Activated CD4-positive, alpha-beta T cell treated with anti-CD3 and anti-CD28 coated beads, Interleukin-2, amount 10 ng/mL, durations not matched to agents 24 days and 14 days (primary cell): ENCODE measurements at regions not wholly inside any gene's neighbourhood (a gene's known extent, or its start where the extent isn't known, plus 50 kb on each side); places are given as distances from the start of the nearest gene placed in this dataset.

ENCODE experiments used
- DNase-seq: peaks from one replicate; pipeline ENCODE4 v3.0.0; 2022
- H3K27ac Mint-ChIP-seq: one replicate; pipeline ENCODE4 v1.8.0; 2022; ENCODE audit warnings: mild to moderate bottlenecking, mixed read lengths
- H3K27me3 Mint-ChIP-seq: one replicate; pipeline ENCODE4 v1.8.0; 2022; ENCODE audit warnings: mixed read lengths
- H3K36me3 Mint-ChIP-seq: one replicate; pipeline ENCODE4 v1.8.0; 2022; ENCODE audit warnings: low read depth, mild to moderate bottlenecking, mixed read lengths
- H3K4me1 Mint-ChIP-seq: one replicate; pipeline ENCODE4 v1.8.0; 2021; ENCODE audit warnings: mixed read lengths
- H3K4me3 Mint-ChIP-seq: one replicate; pipeline ENCODE4 v1.8.0; 2022; ENCODE audit warnings: mild to moderate bottlenecking, moderate library complexity, mixed read lengths
- H3K9me3 Mint-ChIP-seq: one replicate; pipeline ENCODE4 v1.8.0; 2021; ENCODE audit warnings: mixed read lengths
- intact Hi-C: fragments of 100-400 bp; cut with micrococcal nuclease; formaldehyde crosslinking; loops from one replicate; pipeline ENCODE4 v1.15.1; 2023

GRCh38 chr16:86240716-86241363 lies 269.5 kb upstream of the FOXF1 start:
- H3K9me3 Mint-ChIP-seq = no peaks in the 10 kb centered on the region
- no peaks in the 10 kb centered on the region for H3K36me3 Mint-ChIP-seq
- no peak overlapping the region for H3K4me3 Mint-ChIP-seq
- peaks cover 15% of the 10 kb centered on the region for H3K27me3 Mint-ChIP-seq
- no peaks in the 10 kb centered on the region for H3K4me1 Mint-ChIP-seq
- no peak overlapping the region for H3K27ac Mint-ChIP-seq
- DNase-seq = peak; percentile 30
- intact Hi-C loops = no loop called here

DNA sequence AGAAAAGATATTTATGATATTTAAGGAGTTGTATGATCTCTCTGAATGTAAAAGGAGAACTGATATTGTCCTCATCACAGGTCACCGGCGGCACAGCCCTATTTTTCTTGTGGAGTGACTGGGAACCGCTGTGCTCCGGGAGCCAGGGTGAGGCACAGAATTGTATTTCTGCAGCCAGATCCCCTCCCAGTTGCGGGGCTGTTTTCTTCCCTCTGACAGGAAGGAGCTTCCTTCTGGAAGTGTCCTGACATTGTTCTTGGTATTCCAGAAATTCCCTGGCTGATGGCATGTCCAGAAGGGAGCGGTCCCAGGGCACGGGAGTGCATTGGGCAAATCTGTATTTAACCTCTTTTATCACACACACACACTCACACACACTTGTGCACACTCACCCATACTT lies 268.6 kb upstream of the FOXF1 start:
- no peaks in the 10 kb centered on the region for H3K9me3 Mint-ChIP-seq
- intact Hi-C loops = no loop called here
- H3K4me1 Mint-ChIP-seq = no peaks in the 10 kb centered on the region
- peak; percentile 22 for DNase-seq
- no peaks in the 10 kb centered on the region for H3K36me3 Mint-ChIP-seq
- H3K4me3 Mint-ChIP-seq = no peak overlapping the region
- peaks cover 15% of the 10 kb centered on the region for H3K27me3 Mint-ChIP-seq
- no peak overlapping the region for H3K27ac Mint-ChIP-seq

DNA sequence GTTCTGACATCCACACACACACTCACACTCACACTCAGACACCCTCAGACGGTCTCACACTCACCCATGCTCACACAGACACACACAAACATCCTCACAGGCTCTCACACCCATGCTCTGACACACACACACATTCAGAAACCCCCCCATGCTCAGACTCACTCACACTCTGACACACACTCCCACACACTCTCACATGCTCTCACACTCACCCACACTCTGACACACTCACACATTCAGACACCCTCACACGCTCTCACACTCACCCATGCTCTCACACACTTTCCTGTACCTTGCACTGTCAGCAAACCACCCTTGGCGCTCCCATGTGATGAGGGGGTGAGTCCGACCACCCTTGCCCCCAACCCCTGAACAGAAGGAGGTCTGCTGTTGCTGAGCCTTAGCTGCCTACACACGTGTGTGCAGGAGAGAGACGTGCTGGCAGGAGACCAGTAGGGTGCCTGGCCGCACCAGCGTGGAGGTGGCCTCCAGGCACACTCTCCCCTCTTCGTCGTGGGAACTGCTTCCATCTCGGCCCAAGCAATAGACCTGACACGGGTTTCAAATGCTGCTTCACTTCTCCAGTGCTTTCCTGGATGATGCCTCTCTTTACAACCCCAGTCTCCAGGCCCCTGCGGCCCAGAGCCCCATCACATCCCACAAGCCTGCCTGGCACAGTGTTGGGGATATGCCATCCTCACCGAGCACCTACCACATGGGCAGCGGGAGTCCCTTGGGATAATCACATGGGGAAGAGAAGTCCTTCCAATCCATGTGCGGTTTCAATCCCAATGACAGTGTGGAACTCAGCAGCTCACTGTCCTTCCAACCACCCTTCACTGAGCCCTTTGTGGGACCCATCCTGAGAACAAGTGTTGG lies 267.8 kb upstream of the FOXF1 start:
- no peak overlapping the region for H3K27ac Mint-ChIP-seq

DNA sequence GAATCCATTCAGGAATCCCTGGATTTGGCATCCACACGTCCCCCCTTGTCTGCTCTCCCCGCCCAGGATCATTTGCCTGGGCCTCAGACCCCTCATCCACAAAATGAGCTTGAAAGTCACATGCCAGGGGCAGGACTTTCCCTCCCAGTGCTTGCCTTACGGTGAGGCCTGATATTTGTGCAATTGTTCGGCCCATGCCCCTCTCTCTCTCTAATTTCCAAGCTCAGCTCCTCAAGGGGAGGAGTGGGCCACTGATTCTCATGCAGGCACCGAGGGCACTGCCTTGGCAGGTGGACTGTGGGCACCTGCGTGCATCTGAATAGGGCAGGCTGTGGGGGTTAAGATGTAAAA lies 267.2 kb upstream of the FOXF1 start:
- Mint-ChIP-seq H3K4me3 (no peak overlapping the region), H3K4me1 (no peaks in the 10 kb centered on the region), H3K27ac (no peak overlapping the region), H3K9me3 (no peaks in the 10 kb centered on the region), H3K27me3 (peaks cover 15% of the 10 kb centered on the region), H3K36me3 (no peaks in the 10 kb centered on the region)
- peak; percentile 39 for DNase-seq
- intact Hi-C loops = no loop called here

More for the DNA sequence above, 267.8 kb upstream of the FOXF1 start:
- intact Hi-C loops = no loop called here
- Mint-ChIP-seq H3K9me3 (no peaks in the 10 kb centered on the region), H3K27me3 (peaks cover 15% of the 10 kb centered on the region), H3K4me3 (no peak overlapping the region), H3K4me1 (no peaks in the 10 kb centered on the region), H3K36me3 (no peaks in the 10 kb centered on the region)
- DNase-seq = peak; percentile 43

- H3K27me3 Mint-ChIP-seq = peaks cover 15% of the 10 kb centered on the region
- intact Hi-C loops = no loop called here
- no peaks in the 10 kb centered on the region for H3K9me3 Mint-ChIP-seq
- no peak overlapping the region for H3K27ac Mint-ChIP-seq
- no peaks in the 10 kb centered on the region for H3K36me3 Mint-ChIP-seq
- H3K4me1 Mint-ChIP-seq = no peaks in the 10 kb centered on the region
- no peak overlapping the region for H3K4me3 Mint-ChIP-seq
- peak; percentile 36 for DNase-seq
These were observed 266.7 kb upstream of the FOXF1 start for GRCh38 chr16:86243571-86244154.

- no peaks in the 10 kb centered on the region for H3K36me3 Mint-ChIP-seq
- no peaks in the 10 kb centered on the region for H3K4me1 Mint-ChIP-seq
- intact Hi-C loops = no loop called here
- no peak overlapping the region for H3K4me3 Mint-ChIP-seq
- H3K9me3 Mint-ChIP-seq = no peaks in the 10 kb centered on the region
- peaks cover 15% of the 10 kb centered on the region for H3K27me3 Mint-ChIP-seq
- no peak for DNase-seq
- no peak overlapping the region for H3K27ac Mint-ChIP-seq
These were observed 266.2 kb upstream of the FOXF1 start for GRCh38 chr16:86244158-86244557.

DNA sequence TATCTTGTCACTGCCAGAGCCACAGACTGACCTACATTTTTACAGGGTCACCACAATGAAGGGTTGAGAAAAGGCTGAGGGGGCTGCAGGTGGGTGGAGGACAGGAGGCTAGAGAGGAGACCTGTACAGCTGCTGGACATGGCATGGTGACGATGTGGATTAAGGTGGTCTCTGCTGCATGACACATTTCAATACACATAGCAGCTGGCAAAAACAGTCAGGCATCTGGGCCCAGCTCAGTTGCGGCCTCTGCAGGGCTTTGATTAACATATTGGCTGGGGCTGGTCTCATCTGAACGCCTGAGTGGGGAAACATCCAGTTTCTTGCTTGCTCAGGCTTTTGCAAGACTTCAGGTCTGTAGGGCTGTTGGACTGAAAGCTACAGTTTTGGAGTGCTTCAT lies 265.4 kb upstream of the FOXF1 start:
- Mint-ChIP-seq H3K27ac (no peak overlapping the region), H3K4me3 (no peak overlapping the region), H3K36me3 (no peaks in the 10 kb centered on the region), H3K27me3 (peaks cover 13% of the 10 kb centered on the region), H3K4me1 (no peaks in the 10 kb centered on the region), H3K9me3 (no peaks in the 10 kb centered on the region)
- peak; percentile 19 for DNase-seq
- intact Hi-C loops = no loop called here

- intact Hi-C loops = no loop called here
- Mint-ChIP-seq H3K27ac (no peak overlapping the region), H3K9me3 (no peaks in the 10 kb centered on the region), H3K36me3 (no peaks in the 10 kb centered on the region), H3K4me3 (no peak overlapping the region), H3K4me1 (no peaks in the 10 kb centered on the region), H3K27me3 (peaks cover 11% of the 10 kb centered on the region)
- peak; percentile 30 for DNase-seq
These were observed 265.0 kb upstream of the FOXF1 start for GRCh38 chr16:86245351-86245750.

DNA sequence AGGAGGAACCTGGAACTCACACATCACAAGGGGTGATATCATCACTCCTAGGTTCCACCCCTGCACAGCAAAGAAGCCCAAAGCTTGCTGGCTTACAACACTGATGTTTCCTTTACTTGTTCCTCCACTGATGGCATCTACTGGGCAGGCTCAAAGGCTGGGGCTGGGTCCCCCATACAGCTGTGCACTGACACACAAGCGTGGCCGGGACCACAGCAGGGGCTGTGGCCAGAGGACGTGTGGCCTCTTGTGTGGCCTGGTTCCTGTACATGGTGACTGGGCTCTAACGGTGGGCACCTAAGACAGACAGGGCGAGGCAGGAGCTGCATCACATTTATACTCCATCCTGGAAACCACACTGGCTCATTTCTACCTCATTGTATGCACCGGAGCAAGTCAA lies 264.4 kb upstream of the FOXF1 start:
- no peak overlapping the region for H3K27ac Mint-ChIP-seq
- no peaks in the 10 kb centered on the region for H3K4me1 Mint-ChIP-seq
- intact Hi-C loops = no loop called here
- peak; percentile 31 for DNase-seq
- no peak overlapping the region for H3K4me3 Mint-ChIP-seq
- peaks cover 7% of the 10 kb centered on the region for H3K27me3 Mint-ChIP-seq
- no peaks in the 10 kb centered on the region for H3K9me3 Mint-ChIP-seq
- no peaks in the 10 kb centered on the region for H3K36me3 Mint-ChIP-seq

DNA sequence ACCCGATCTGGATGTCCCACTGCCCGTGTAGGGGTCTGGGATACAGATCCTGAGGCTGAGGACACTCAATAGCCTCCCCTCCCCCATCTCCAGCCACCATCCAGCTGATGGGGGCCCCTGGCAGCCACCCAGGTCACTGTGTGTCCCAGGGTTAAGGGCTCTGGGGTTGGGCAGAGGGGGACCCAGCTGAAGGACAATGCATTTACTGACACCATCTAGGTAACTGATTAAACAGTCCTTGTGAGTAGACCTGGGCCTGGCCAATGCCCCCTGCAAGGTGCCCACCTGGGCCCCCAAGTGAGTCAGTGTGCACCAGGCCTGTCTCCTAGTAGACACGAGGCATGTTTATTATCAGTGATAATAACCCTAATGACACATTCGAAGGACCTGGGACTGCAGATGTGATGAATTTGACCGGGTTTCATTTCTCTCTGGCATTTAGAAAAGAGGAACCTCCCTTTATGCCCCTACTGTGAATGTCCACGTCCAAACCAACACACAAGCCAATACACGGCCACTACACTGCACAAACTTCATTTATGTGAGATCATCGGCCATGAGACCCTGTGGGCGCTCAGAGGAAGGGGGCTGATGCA lies 261.9 kb upstream of the FOXF1 start:
- H3K27ac Mint-ChIP-seq = no peak overlapping the region
- H3K4me3 Mint-ChIP-seq = no peak overlapping the region
- DNase-seq = peak; percentile 36
- H3K9me3 Mint-ChIP-seq = no peaks in the 10 kb centered on the region
- H3K4me1 Mint-ChIP-seq = no peaks in the 10 kb centered on the region
- H3K27me3 Mint-ChIP-seq = no peaks in the 10 kb centered on the region
- H3K36me3 Mint-ChIP-seq = no peaks in the 10 kb centered on the region
- intact Hi-C loops = no loop called here

- peak; percentile 16 for DNase-seq
- intact Hi-C loops = no loop called here
- no peaks in the 10 kb centered on the region for H3K9me3 Mint-ChIP-seq
- no peaks in the 10 kb centered on the region for H3K36me3 Mint-ChIP-seq
- no peak overlapping the region for H3K4me3 Mint-ChIP-seq
- no peaks in the 10 kb centered on the region for H3K27me3 Mint-ChIP-seq
- no peak overlapping the region for H3K27ac Mint-ChIP-seq
- H3K4me1 Mint-ChIP-seq = no peaks in the 10 kb centered on the region
These were observed 260.7 kb upstream of the FOXF1 start for GRCh38 chr16:86249631-86250030.

- DNase-seq = no peak
- Mint-ChIP-seq H3K9me3 (no peaks in the 10 kb centered on the region), H3K27ac (no peak overlapping the region), H3K4me1 (no peaks in the 10 kb centered on the region), H3K27me3 (no peaks in the 10 kb centered on the region), H3K4me3 (no peak overlapping the region), H3K36me3 (no peaks in the 10 kb centered on the region)
- intact Hi-C loops = no loop called here
These were observed 258.6 kb upstream of the FOXF1 start for GRCh38 chr16:86251682-86252081.

- Mint-ChIP-seq H3K27ac (no peak overlapping the region), H3K27me3 (no peaks in the 10 kb centered on the region), H3K4me3 (no peak overlapping the region), H3K36me3 (no peaks in the 10 kb centered on the region), H3K4me1 (no peaks in the 10 kb centered on the region), H3K9me3 (no peaks in the 10 kb centered on the region)
- intact Hi-C loops = no loop called here
- DNase-seq = peak; percentile 52
These were observed 257.7 kb upstream of the FOXF1 start for GRCh38 chr16:86252596-86252995.

GRCh38 chr16:86255966-86256365 lies 254.4 kb upstream of the FOXF1 start:
- Mint-ChIP-seq H3K4me3 (no peak overlapping the region), H3K27ac (no peak overlapping the region), H3K36me3 (no peaks in the 10 kb centered on the region), H3K9me3 (no peaks in the 10 kb centered on the region), H3K4me1 (no peaks in the 10 kb centered on the region), H3K27me3 (no peaks in the 10 kb centered on the region)
- intact Hi-C loops = no loop called here
- no peak for DNase-seq
